HG02571 (cell line): ENCODE measurements at regions not wholly inside any gene's neighbourhood (a gene's known extent, or its start where the extent isn't known, plus 50 kb on each side); places are given as distances from the start of the nearest gene placed in this dataset.
"Not testable (repeated sequence)": the region's sequence is repeated elsewhere in the genome, so short reads cannot be mapped to it uniquely, and the experiment has no call there.

ENCODE experiments used
- ATAC-seq: cut with Tn5 transposase; IDR thresholded peaks from one replicate; pipeline ENCODE4 v1.9.1; 2021; ENCODE audit warnings: mild to moderate bottlenecking, moderate library complexity; ENCODE audit not compliant: unreplicated experiment

- no peak for ATAC-seq
These were observed 844.5 kb upstream of the LRFN5 start for GRCh38 chr14:40762177-40762576.

DNA sequence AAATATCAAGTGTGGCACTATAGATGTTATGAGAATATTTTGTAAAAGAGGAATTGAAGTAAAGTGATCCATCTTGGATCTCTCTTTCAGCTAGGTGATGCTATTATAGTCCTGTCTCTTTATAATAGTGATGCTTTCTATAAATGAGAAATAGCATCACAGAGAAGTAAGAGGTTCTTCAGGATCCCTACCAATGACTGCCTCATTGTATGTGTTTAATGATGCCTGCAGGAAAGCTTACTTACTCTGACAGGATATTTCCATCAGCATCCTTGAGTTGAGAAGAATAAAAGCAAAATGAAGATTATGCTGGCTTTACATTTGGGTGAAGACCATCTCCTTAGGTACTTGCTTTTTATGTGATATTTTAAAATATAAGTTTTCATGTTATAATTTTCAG, 846.0 kb upstream of the LRFN5 start:
- ATAC-seq, result no peak

DNA sequence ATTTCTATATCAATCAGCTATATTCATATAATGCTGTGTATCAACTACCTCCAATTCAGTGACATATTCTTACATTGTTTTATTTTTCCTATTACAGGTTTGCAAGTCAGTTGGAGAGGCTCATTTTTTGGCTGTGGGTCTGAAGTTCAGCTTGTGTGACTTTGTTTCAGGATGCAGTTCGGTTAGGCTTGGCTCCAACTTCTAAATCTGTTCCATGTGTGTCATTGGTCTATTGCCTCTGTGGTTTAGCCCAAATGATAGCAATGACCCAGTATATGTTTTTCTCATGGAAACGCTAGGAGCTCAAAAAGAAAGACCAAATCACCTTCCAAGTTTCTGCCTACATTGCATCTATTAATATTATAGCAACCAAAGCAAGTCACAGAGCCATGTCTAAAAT, 848.6 kb upstream of the LRFN5 start:
- ATAC-seq, result no peak

DNA sequence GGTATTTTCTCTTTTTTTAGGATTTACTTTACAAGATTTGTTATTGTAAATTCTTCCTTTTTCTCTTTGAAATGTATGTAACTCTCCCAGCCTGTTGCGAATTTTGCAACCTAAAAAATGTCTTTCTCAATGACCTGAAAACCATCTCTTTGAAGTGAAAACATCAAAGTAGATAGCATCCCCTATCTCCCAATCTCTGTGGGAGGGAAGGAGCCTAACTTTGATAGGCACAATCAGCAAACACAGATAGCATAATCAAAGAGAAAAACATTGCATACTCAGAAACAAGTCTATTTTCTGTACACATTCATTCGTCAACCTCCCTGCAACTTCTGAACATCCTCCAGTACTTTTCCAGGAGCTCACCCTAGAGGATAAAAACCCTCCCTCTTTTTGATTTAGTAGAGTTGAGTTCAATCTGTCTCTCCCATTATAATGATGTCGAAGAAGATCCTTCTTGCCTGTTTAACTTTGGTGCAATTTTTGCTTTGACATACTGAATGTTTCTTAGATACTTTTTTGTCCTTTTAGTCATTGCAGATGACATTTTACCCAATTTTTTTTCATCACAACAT, 849.2 kb upstream of the LRFN5 start:
- ATAC-seq, result no peak

DNA sequence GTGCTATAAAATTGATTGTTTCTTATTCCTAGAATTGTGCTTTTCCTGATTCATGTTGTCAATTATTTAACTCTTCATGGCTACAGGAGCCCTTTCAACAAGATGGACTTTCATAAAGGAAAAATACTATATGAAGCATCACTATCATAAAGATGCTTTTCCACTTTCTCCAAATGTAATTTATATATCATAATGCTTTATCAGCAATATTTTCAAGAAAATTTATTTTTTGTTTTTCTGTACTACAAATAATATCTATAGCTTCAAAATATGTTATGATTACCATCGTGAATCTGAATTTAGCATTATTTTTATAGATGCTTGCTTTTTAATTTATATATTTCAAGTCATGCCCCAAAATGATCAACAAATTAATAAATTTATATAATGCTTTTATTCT, 873.5 kb upstream of the LRFN5 start:
- no peak for ATAC-seq

- ATAC-seq, result no peak
These were observed 879.6 kb upstream of the LRFN5 start for GRCh38 chr14:40727107-40727506.

DNA sequence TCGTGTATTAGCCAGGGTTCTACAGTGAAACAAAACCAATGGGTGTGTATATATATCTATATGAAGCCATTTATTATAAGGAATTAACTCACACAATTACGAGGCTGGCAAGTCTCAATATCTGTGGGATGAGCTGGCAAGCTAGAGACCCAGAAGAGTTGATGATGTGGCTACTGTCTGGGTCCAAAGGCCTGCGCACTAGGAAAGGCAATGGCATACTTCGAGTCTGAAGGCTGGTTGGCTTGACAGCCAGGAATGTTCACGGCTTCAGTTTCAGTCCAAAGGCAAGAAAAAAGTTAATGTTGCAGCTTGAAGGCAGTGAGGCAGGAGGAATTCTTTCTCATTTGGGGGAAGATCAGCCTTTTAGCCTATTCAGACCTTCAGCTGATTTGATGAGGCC, 893.3 kb upstream of the LRFN5 start:
- ATAC-seq, result no peak

GRCh38 chr14:40697231-40697630, 909.4 kb upstream of the LRFN5 start:
- ATAC-seq, result no peak

GRCh38 chr14:40694023-40694422, 912.7 kb upstream of the LRFN5 start:
- ATAC-seq, result no peak

GRCh38 chr14:40691066-40691465, 915.6 kb upstream of the LRFN5 start:
- no peak for ATAC-seq

GRCh38 chr14:40685764-40686163, 920.9 kb upstream of the LRFN5 start:
- no peak for ATAC-seq

DNA sequence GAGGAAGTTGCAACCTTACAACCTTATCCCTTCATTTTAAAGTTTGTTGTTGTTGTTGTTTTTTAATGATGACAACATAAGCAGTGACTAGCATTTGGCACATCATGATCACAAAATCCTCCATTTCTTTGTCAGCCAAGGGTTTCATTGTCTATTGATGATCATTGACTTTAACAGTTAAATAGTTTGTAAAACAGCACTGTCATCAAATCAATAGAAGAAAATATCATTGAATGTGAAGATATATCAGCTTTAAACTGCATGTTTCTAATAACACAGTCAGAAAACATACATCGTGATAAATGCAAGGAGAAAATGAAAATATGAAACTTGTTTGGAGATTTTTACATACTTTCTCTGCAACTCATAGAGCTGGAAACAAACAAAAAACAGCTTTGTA, 922.3 kb upstream of the LRFN5 start:
- no peak for ATAC-seq

- no peak for ATAC-seq
These were observed 924.4 kb upstream of the LRFN5 start for GRCh38 chr14:40682131-40682913.

GRCh38 chr14:40679256-40679655, 927.4 kb upstream of the LRFN5 start:
- ATAC-seq, result no peak

DNA sequence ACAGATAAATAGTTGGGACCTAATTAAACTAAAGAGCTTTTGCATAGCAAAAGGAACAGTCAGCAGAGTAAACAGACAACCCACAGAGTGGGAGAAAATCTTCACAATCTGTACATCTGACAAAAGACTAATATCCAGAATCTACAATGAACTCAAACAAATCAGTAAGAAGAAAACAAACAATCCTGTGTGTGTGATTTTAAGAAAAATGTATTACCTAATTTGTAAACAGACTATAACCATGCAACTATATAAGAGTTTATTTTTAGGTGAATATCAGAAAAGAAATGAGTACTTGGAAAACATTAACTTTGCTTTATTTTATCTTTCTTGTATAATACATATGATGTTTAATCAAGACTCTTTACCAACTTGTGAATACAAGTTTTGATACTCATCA, 929.5 kb upstream of the LRFN5 start:
- not testable (repeated sequence) for ATAC-seq

DNA sequence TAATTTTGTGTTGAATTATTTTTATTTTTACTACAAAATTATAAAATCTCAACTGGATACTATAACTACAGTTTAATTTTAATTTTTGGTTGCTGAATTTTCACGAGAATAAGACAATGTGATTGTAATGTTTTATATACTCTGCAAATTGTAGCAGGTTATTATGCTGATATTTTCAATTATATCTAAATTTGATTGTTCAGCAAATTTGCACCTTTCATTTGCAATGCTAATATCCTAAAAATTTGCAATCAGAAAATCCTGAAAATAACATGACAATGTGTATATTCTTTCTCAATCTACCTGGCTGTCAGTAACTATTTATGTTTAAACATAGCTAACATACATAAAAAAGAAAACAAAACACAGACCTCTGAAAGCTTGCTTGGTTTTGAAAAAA, 932.2 kb upstream of the LRFN5 start:
- no peak for ATAC-seq

DNA sequence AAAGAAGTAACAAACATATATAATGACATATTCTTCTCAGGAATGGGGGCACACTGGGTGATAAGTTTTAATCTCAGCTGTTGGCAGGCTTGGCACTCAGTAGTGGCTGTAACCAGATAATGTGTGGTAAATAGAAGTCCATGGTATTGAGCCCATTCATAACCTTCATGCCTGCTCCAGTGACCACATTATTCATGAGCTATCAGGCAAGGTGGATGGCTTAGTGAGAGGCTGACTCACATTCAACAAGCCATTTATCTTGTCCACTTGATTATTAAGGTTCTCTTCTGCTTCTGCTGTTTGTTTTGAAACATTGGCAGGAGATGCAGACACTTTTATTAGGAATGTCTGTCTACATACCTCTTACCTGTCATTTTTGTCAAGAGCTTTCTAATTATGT, 950.4 kb upstream of the LRFN5 start:
- no peak for ATAC-seq

- ATAC-seq, result no peak
These were observed 954.5 kb upstream of the LRFN5 start for GRCh38 chr14:40652089-40652691.

GRCh38 chr14:40630471-40630870, 976.2 kb upstream of the LRFN5 start:
- ATAC-seq, result no peak

DNA sequence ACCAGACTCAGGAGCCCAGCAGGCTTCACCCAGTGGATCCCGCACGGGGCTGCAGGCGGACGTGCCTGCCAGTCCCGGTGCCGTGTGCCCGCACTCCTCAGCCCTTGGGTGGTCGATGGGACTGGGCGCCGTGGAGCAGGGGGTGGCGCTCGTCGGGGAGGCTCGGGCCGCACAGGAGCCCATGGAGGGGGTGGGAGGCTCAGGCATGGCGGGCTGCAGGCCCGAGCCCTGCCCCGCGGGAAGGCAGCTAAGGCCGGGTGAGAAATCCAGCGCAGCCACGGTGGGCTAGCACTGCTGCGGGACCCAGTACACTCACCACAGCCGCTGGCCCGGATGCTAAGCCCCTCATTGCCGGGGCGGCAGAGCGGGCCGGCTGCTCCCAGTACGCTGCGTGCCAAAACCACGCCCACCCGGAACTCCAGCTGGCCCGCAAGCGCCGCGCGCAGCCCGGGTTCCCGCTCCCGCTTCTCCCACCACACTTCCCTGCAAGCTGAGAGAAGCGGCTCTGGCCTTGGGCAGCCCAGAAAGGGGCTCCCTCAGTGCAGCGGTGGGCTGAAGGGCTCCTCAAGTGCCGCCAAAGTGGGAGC, 977.0 kb upstream of the LRFN5 start:
- ATAC-seq, result not testable (repeated sequence)

- no peak for ATAC-seq
These were observed 977.5 kb upstream of the LRFN5 start for GRCh38 chr14:40629144-40629543.

- no peak for ATAC-seq
These were observed 983.0 kb upstream of the LRFN5 start for GRCh38 chr14:40623643-40624042.
